ENCODE measurements at regions not wholly inside any gene's neighbourhood (a gene's known extent, or its start where the extent isn't known, plus 50 kb on each side); places are given as distances from the start of the nearest gene placed in this dataset.

DNA sequence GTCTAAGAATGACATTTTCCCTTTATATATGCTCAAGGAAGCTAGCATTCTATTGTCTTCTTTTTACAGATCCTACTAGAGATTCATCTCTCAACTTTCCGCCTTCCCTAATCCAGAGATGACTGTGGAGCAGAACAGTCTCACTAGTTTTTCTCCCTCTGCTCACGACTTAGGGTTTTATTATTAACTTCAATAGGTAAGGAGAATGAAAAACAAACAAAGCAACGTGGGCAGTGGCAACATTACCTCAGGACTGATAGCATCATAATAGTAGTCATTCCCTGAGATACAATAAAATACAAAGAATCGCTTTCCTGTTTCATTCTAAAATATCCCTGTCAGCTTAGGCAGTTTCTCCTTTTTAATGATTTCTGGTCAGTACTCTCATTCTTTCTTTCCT lies 154.3 kb upstream of the PLAAT1 start:
- TF ChIP-seq POLR2A (IDR thresholded peaks at IDR 0.05; ENCODE audit: low read depth, low read length) (no peak), TAF1 (IDR thresholded peaks at IDR 0.05; ENCODE audit: low read depth, low read length) (no peak)
